Left lobe of liver (tissue), 2 donors: ENCODE measurements at regions not wholly inside any gene's neighbourhood (a gene's known extent, or its start where the extent isn't known, plus 50 kb on each side); places are given as distances from the start of the nearest gene placed in this dataset.
"Not testable (repeated sequence)": the region's sequence is repeated elsewhere in the genome, so short reads cannot be mapped to it uniquely, and the experiment has no call there.

ENCODE experiments used
- ATAC-seq: fragments of 200-7000 bp; cut with Tn5 transposase; one replicate; pipeline ENCODE4 v1.9.1; 2020; ENCODE audit warnings: mild to moderate bottlenecking, moderate library complexity
- DNase-seq: peaks from one replicate; pipeline ENCODE4 v3.0.0-alpha.2; 2020; ENCODE audit warnings: low spot score
- donor health status: DM: no; HTN: no; CAD: no; lungs with moderate emphysema.
- donor health status: DM: no; HTN: yes; CAD: no.

DNA sequence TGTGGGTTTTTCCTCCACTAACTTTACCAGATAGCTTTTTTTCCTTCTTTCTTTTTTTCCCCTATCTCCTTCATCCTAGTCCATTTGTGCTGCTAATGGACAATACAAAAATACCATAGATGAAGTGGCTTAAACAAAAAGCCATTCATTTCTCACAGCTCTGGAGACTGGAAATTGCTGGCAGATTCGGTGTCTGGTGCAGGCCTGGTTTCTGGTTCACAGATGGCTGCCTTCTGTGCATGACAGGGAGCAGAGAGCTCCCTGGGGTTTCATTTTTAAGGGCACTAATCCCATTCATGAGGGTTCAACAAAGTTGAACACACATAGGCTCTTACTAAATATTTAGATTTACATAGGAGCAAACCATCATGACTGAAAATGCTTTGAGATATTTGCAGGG lies 467.4 kb downstream of the TYW1 start:
- ATAC-seq (no peak), DNase-seq (no peak)

DNA sequence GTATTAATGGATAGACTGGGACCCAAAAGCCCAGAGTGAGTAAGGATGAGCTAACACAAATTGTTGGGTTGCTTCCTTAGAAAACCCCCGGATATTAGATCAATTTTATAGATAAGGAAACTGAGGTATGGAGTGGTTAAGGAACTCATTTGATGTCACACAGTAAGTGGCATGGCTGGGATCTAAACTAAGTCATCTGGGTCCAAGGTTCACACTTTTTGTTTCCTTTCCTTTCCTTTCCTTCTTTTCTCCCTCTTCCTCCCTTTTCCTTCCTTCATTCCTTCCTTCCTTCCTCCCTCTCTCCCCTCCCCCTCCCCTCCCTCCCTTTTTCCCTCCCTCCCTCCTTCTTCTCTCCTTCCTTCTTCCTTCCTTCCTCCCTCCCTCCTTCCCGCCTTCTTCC lies 469.5 kb downstream of the TYW1 start:
- no peak for ATAC-seq
- DNase-seq = no peak

DNA sequence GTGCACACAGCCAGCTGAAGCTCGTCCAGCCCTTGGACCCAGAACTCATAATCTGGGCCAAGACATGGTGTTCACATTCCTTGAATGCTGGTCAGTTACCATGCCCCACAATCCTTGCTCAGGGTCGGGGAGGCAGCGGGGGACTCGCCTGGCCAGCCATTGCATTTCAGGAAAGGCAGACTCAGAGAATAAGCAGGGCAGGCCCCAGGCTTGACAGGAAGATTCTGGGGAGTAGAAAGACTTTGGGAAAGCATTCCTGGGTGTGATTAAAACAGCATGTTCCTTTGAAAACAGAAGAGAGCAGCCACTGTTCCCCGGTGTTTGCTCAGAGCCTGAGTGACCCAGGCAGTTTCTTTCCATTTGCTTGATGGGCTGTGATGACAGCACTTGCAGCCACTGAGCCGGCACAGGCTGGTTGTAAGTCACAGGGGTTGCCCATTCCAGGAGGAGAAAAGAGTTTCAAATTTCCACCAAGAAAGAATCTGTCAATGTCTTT lies 473.7 kb downstream of the TYW1 start:
- DNase-seq (no peak), ATAC-seq (no peak)

DNA sequence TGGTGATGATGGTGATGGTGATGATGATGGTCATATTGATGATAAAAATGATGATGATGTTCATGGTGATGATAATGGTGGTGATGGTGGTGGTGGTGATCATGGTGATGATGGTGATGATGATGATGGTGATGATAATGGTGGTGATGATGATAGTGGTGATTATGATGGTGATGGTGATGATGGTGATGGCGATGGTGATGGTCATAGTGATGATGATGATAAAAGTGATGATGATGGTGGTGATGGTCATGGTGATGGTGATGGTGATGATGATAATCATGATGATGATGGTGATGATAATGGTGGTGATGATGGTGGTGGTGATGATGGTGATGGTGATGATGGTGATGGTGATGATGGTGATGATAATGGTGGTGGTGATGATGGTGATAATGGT lies 478.7 kb downstream of the TYW1 start:
- DNase-seq = no peak

DNA sequence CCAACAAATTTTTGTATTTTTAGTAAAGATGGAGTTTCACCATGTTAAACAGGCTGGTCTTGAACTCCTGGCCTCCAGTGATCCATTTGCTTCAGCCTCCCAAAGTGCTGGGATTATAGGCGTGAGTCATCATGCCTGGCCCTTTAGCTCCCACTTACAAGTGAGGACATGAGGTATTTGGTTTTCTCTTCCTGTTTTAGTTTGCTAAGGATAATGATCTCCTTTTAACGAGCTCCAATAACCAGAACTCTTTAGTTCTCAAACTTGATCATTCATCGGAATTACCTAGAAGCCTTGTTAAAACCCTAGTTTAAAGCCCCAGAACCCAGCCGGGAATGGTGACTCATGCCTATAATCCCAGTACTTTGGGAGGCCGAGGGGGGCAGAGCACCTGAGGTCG lies 481.4 kb downstream of the TYW1 start:
- DNase-seq (no peak), ATAC-seq (no peak)

More for the DNA sequence above, 478.7 kb downstream of the TYW1 start:
- no peak for ATAC-seq

DNA sequence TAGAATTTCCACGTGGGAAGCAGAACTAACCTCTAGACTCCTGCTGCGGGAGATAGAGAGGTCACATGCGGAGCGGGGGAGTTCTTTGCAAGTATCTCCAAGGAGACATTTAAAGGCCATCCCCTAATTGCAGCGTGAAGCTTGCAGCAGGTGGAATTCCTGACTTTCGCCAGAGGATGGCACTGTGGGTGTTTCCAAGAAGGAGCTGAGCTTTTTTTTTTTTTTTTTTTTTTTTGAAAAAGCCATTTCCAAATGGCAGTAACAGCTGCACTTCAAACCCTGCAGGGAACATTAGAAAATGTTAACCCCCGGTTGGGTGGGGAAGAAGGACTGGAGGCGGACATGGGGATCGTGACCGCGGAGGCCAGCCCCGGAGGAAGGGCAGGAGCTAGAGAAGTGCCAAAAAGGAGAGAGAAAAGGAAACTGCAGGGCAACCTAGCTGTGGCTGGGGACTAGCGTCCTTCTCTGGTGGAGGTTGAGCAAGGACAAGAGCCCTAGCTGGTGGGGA lies 487.7 kb downstream of the TYW1 start:
- peak; percentile 90 for ATAC-seq
- peak; percentile 52 for DNase-seq

DNA sequence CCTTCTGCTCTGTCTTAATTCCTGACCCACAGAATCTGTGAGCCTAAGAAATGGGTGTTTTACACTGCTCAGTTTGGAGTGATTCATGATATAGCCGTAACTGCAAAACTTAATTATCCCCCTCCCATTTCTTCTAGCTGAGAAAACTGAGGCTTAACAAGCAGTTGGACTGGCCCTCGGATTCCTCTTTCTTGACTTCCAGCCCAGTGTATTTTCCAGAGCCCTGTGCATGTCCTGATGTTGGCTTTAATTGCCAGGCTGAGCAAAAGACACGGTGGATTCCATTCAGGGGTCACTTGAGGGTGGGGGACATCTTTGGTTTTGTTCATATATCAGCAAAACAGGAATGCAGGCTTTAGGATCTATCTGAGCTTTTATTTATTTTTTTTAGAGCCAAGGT lies 489.8 kb downstream of the TYW1 start:
- no peak for ATAC-seq
- DNase-seq = no peak

DNA sequence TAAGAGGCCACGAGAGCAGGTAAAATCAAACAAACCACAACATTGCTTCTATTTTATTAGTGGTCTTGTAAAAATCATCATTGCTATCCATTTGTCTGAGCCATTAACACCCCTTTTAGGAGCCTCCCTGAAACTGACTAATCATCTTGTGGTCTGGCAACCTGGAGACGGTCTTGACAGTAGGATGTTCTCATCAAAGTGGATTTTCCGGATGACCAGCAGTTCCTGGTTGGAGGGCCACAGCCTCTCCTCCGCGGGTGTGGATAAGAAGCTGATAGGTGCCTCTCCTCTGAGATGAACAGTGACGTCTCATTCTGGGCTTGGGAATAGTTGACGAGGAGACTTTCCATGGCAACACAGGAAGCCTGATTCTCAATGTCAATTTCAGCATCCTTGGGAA lies 490.7 kb downstream of the TYW1 start:
- ATAC-seq (no peak), DNase-seq (no peak)

DNA sequence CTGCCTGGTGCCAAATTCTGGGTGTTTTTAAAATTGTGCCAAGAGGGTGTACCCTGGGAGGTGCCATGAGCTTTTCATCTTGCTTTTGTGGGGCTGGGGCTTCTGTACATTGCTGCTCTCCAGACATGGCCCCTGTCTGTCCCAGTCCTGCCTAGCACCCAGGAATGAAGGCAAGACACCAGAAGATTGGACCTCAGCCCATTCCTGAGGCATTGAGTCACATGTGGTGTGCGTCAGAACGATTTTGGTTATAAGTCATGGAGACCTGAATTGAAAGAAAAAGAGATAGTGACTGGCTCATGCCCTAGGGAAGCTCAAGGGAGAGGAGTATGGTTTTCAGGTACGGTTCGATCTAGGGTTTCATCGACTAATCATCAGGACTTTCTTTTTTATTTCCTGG lies 493.2 kb downstream of the TYW1 start:
- ATAC-seq = no peak
- DNase-seq = no peak

DNA sequence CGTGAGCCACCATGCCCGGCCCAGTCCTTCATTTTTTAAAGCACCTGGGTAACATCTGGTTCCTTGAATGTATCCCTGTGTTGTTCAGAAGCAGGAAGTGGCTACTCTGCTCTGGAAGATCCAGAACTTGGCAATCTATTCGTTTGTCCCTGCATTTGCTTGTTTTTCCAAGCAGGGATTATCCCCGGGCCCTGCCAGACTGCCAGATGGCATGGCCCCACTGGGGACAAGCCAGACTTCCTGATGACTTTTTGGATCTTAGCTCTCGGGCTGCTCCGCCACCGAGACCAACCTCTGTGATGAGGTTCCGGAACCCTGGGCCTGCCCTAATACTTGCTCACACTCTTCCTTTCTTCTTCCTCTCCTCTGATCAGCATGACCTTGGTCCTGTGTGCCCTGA lies 496.7 kb downstream of the TYW1 start:
- ATAC-seq (no peak), DNase-seq (no peak)

DNA sequence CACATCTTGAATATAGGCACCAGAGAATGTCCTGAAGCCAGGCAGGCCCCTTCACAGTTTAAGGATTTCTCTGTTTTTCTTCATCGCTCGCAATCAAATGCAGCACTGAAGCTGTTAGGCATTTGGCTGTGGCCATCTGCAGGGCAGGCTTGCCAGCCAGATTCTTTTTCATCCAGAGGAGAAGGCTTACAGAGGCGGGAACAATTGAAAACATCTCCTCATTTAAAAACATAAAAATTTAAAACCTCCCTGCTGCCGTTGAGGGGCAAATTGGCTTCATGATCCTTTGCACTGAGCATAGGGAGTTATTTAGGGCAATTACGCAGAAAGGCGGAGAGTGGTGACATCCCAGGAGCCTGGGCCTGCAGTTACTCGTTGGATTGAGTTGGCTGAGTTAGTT lies 500.0 kb downstream of the TYW1 start:
- DNase-seq (no peak), ATAC-seq (no peak)

DNA sequence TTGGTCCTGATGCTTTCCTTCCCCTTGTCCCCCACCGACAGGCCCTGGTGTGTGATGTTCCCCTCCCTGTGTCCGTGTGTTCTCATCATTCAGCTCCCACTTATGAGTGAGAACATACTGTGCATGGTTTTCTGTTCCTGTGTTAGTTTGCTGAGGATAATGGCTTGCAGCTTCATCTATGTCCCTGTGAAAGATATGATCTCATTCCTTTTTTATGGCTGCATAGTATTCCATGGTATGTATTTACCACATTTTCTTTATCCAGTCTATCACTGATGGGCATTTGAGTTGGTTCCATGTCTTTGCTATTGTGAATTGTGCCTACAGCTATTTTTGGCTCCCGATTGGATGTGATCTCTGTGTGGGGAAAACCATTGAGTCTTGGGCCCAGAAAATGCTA lies 501.3 kb downstream of the TYW1 start:
- not testable (repeated sequence) for DNase-seq, ATAC-seq

DNA sequence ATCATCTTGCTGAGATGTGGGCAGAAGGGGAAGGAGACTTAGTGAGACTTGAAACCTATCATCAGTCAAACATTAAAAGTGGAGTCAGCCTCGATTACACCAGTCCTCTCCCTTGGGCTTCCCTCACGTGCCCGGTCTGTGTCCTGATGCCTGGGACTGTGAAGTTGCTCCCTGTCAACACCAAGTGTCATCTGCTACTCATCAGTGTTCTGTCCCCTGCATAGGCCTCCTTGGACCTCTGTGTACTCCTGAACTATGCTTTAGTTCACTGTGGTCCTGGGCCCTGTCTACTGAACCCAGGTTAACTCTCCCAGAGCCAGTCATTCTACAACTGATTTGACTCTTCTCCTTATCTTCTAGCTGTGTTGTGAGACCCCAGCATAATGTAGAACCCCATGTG lies 506.3 kb downstream of the TYW1 start:
- ATAC-seq (no peak), DNase-seq (no peak)

DNA sequence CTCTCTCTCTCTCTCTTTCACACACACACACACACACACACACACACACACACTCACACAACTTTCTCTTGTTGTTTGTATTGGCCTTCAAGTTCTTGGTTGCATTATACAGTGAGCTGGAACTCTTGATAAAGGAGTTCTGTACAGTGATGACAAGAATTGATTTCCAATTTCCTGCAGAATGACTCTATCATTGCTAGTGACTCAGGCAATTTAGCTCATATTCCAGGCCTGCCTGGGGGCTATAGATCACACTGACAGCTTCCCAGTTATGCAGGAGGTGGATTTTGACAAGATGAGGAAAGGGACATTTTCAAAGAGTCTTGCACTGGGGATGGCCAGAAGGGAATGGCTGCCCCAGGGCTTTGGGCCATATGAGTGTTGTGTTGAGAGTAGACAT lies 508.8 kb downstream of the TYW1 start:
- no peak for DNase-seq
- ATAC-seq = no peak

DNA sequence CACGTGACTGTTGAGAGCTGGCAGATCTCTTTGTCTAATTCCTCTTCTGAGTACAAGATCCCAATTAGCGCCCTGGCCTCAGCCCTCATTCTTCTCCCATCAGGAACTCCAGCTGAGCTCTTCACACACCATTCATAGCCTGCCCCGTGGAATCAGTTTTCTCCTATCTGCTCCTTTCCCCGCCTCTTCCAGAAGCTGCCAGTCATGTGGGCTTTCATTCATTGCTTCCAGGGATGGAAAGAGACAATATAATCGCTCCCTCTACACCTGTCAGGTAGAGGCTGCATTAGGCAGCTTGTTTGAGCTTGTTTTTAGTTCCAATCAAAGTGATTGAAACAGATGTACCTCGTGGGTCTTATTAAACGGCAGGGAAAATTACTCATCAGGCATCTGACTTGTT lies 515.8 kb downstream of the TYW1 start:
- DNase-seq (no peak), ATAC-seq (no peak)

DNA sequence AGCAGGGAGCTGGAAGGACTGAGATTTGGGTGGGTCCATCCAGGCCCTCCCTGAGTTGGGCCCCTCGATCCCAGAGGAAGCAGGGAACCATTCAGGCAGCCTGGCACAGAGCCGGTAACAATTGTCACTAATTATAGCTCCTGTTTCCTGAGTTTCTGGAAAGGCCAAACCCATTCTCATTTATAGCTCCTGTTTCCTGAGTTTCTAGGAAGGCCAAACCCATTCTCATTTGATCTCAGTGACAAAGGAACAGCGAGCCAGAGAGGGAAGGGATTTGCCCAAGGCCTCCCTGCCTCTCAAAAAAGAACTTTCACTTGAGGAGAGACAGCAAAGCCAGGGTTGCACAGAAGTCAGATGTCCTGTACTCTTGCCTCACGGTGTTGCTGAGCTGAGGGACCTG lies 521.9 kb downstream of the TYW1 start:
- DNase-seq (no peak), ATAC-seq (no peak)

DNA sequence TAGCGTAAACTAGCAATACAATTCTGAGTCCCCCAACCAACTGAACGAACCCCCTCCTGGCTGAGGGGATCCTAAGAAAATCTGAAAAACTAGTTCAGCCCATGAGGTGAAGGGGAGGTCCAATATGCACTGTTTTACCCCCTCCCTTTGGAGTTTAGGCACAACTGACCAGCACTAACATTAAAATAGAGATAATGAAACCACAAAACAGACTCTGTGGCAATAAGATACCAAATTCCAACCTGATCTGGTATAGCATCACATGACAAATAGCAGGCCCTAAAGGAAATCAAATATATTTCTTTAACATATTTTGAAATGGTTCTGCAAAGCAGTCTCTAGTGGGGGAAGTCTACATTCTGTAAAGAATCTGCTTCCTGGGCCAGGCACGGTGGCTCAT lies 522.5 kb downstream of the TYW1 start:
- ATAC-seq = no peak
- DNase-seq = no peak

DNA sequence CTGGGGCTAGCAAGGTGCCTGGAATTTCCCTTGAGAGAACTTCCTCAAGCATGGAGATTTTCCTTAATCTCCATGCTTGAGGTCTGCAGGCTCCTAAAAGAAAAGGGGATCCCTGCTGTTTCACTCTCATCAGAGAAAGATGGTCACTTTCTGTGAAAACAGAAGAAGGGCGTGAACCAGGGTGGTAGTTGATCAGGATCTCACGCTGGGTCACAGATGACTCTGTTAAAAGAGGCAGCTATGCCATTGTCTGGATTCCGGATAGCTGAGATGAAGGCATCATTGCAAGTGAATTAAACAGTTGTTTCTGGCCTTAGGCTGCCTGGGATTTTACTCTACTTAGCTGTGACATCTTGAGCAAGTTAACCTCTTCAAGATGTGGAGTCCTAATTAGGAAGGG lies 525.9 kb downstream of the TYW1 start:
- DNase-seq (no peak), ATAC-seq (no peak)

DNA sequence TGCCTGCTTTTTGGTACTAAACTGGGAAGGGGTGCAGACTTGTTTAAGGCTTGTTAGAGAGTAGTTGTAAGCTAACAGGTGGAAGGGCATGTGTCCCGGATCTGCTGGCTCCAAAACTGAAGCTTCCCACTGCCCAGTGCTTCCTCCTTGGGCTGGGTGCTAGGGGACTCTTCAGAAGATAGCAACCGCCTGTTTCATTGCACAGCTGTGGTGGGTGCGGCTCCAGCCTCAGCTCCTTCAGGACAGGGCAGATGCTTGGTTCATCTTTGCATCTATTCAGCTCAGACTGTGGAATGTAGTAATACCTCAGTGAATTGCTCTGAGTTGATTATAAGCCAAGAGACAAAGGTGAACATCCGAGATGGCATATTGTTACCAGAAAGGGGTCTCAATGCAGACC lies 527.1 kb downstream of the TYW1 start:
- DNase-seq = no peak
- no peak for ATAC-seq

DNA sequence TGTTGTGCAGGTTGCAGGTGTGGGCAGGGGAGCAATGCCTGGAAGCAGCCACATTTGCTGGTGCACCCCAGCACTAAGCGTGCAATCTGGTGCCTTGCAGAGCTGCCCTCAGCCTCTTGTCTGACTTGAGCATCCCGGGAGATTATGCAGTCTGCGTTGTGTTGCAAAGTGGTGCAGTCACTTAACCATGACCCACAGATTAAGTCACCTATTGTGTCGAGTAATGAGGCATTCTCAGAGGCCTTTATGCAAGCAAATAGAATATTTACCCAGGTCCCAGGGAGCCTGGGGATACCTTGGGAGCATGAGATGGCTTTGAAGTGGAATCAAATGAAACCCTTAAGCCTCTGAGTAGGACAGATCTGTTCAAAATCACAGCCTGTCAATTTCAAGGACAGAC lies 529.0 kb downstream of the TYW1 start:
- no peak for DNase-seq
- ATAC-seq = no peak

DNA sequence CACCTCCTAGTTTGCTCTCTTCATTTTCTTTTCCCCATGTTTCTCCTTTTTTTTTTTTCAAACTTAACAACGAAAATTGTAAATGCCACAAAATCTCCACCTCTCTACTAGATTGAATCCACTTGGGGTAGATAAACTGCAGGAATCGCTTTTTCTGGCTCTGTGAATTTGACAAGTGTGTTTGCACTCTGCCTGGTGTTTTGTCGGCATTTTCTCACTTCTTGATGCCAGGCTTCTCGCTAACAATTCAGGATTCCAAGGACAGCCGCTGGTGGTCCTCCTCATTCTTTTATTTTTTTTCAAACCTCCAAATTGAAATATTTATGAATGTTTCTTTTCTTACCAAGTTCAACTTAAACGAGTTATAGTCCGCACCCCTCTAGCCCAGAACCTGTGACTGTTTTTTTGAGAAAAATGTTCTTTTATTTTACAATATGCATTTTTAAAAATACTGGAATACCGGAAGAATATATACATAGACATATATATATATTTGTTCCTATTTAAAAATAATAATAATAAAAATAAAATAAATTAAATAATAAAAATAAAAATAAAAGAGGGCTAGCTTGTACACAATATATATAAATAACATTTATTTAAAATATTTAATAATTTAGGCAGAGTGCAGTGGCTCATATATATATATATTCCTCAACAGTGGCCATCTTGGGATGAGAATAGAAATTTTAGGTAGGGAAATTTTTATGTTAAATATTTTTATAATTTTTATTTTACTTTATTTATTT lies 538.8 kb downstream of the TYW1 start:
- ATAC-seq (no peak), DNase-seq (no peak)

DNA sequence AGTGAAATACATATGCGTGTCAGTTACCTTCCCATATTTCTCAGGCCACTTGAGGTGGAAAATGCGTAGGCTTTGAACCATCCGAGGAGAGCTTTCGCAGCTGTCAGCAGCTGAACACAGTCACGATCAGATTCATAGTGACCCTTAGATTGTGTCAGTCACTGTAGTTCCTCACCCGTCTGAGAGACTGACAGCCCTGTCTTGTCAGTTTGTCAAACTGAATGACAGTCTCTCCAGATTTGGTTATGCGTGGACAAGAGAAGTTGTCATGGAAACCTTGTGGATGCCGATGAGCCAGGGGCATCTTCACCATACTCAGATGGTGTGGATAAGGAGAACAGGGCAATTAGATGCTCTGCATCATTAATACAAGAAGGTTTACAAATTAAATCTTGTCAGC lies 546.3 kb downstream of the TYW1 start:
- ATAC-seq = no peak
- DNase-seq = no peak
